ENCODE measurements at regions not wholly inside any gene's neighbourhood (a gene's known extent, or its start where the extent isn't known, plus 50 kb on each side); places are given as distances from the start of the nearest gene placed in this dataset.

GRCh38 chr19:31988256-31988655 is 357.2 kb upstream of the ZNF507 start:
- Mint-ChIP-seq H3K4me1 (no peaks in the 10 kb centered on the region), H3K36me3 (no peaks in the 10 kb centered on the region), H3K27ac (no peak overlapping the region), H3K9me3 (peaks cover 2% of the 10 kb centered on the region), H3K4me3 (no peak overlapping the region), H3K27me3 (no peaks in the 10 kb centered on the region)
- DNase-seq: no peak

GRCh38 chr19:31991984-31992655 is 353.3 kb upstream of the ZNF507 start:
- no peaks in the 10 kb centered on the region for H3K36me3 Mint-ChIP-seq

GRCh38 chr19:31992750-31993149 is 352.7 kb upstream of the ZNF507 start:
- Mint-ChIP-seq H3K36me3 (no peaks in the 10 kb centered on the region), H3K9me3 (peaks cover 4% of the 10 kb centered on the region), H3K27me3 (no peaks in the 10 kb centered on the region), H3K4me3 (no peak overlapping the region), H3K4me1 (no peaks in the 10 kb centered on the region), H3K27ac (no peak overlapping the region)
- no peak for DNase-seq

More at GRCh38 chr19:31991984-31992655, 353.3 kb upstream of the ZNF507 start:
- no peak overlapping the region for H3K27ac Mint-ChIP-seq
- no peak for DNase-seq
- H3K9me3 Mint-ChIP-seq: peaks cover 1% of the 10 kb centered on the region
- no peaks in the 10 kb centered on the region for H3K27me3 Mint-ChIP-seq
- no peaks in the 10 kb centered on the region for H3K4me1 Mint-ChIP-seq
- H3K4me3 Mint-ChIP-seq: no peak overlapping the region

GRCh38 chr19:31995546-31995945 is 349.9 kb upstream of the ZNF507 start:
- Mint-ChIP-seq H3K36me3 (no peaks in the 10 kb centered on the region), H3K27me3 (no peaks in the 10 kb centered on the region), H3K27ac (no peak overlapping the region), H3K9me3 (peaks cover 4% of the 10 kb centered on the region), H3K4me3 (no peak overlapping the region), H3K4me1 (no peaks in the 10 kb centered on the region)
- no peak for DNase-seq

- no peak overlapping the region for H3K4me3 Mint-ChIP-seq
- H3K36me3 Mint-ChIP-seq: no peaks in the 10 kb centered on the region
- H3K4me1 Mint-ChIP-seq: no peaks in the 10 kb centered on the region
- no peak for DNase-seq
- H3K27ac Mint-ChIP-seq: no peak overlapping the region
- no peaks in the 10 kb centered on the region for H3K27me3 Mint-ChIP-seq
- H3K9me3 Mint-ChIP-seq: no peaks in the 10 kb centered on the region
Observed at GRCh38 chr19:32010071-32010470, 335.3 kb upstream of the ZNF507 start.

- Mint-ChIP-seq H3K4me1 (no peaks in the 10 kb centered on the region), H3K9me3 (no peaks in the 10 kb centered on the region), H3K27ac (no peak overlapping the region), H3K27me3 (no peaks in the 10 kb centered on the region), H3K36me3 (no peaks in the 10 kb centered on the region), H3K4me3 (no peak overlapping the region)
- no peak for DNase-seq
Observed at GRCh38 chr19:32012206-32012605, 333.2 kb upstream of the ZNF507 start.

- no peak for DNase-seq
- Mint-ChIP-seq H3K27ac (no peak overlapping the region), H3K4me3 (no peak overlapping the region), H3K4me1 (no peaks in the 10 kb centered on the region), H3K36me3 (no peaks in the 10 kb centered on the region), H3K9me3 (no peaks in the 10 kb centered on the region), H3K27me3 (no peaks in the 10 kb centered on the region)
Observed at GRCh38 chr19:32012886-32013631, 332.4 kb upstream of the ZNF507 start.

GRCh38 chr19:32017176-32017953 is 328.0 kb upstream of the ZNF507 start:
- H3K4me1 Mint-ChIP-seq: no peaks in the 10 kb centered on the region
- DNase-seq: no peak
- no peaks in the 10 kb centered on the region for H3K27me3 Mint-ChIP-seq
- no peaks in the 10 kb centered on the region for H3K36me3 Mint-ChIP-seq
- no peak overlapping the region for H3K4me3 Mint-ChIP-seq
- no peak overlapping the region for H3K27ac Mint-ChIP-seq
- no peaks in the 10 kb centered on the region for H3K9me3 Mint-ChIP-seq

GRCh38 chr19:32018014-32018413 is 327.4 kb upstream of the ZNF507 start:
- H3K27me3 Mint-ChIP-seq: no peaks in the 10 kb centered on the region
- H3K4me3 Mint-ChIP-seq: no peak overlapping the region
- H3K4me1 Mint-ChIP-seq: no peaks in the 10 kb centered on the region
- no peaks in the 10 kb centered on the region for H3K36me3 Mint-ChIP-seq
- H3K9me3 Mint-ChIP-seq: no peaks in the 10 kb centered on the region
- no peak for DNase-seq
- H3K27ac Mint-ChIP-seq: no peak overlapping the region

- H3K27me3 Mint-ChIP-seq: no peaks in the 10 kb centered on the region
- H3K4me1 Mint-ChIP-seq: no peaks in the 10 kb centered on the region
- H3K4me3 Mint-ChIP-seq: no peak overlapping the region
- peaks cover under 1% of the 10 kb centered on the region for H3K9me3 Mint-ChIP-seq
- H3K27ac Mint-ChIP-seq: no peak overlapping the region
- H3K36me3 Mint-ChIP-seq: no peaks in the 10 kb centered on the region
- DNase-seq: no peak
Observed at GRCh38 chr19:32020538-32020937, 324.9 kb upstream of the ZNF507 start.

- Mint-ChIP-seq H3K27me3 (no peaks in the 10 kb centered on the region), H3K4me1 (no peaks in the 10 kb centered on the region), H3K36me3 (no peaks in the 10 kb centered on the region), H3K9me3 (peaks cover 1% of the 10 kb centered on the region), H3K27ac (no peak overlapping the region), H3K4me3 (no peak overlapping the region)
- no peak for DNase-seq
Observed at GRCh38 chr19:32022044-32022640, 323.3 kb upstream of the ZNF507 start.

GRCh38 chr19:32022731-32023563 is 322.5 kb upstream of the ZNF507 start:
- Mint-ChIP-seq H3K27me3 (no peaks in the 10 kb centered on the region), H3K4me1 (no peaks in the 10 kb centered on the region), H3K36me3 (no peaks in the 10 kb centered on the region)

GRCh38 chr19:32023564-32023832 is 321.9 kb upstream of the ZNF507 start:
- no peak overlapping the region for H3K4me3 Mint-ChIP-seq
- H3K36me3 Mint-ChIP-seq: no peaks in the 10 kb centered on the region
- H3K27ac Mint-ChIP-seq: no peak overlapping the region
- H3K4me1 Mint-ChIP-seq: no peaks in the 10 kb centered on the region
- no peaks in the 10 kb centered on the region for H3K27me3 Mint-ChIP-seq
- no peak for DNase-seq
- peaks cover 1% of the 10 kb centered on the region for H3K9me3 Mint-ChIP-seq

More at GRCh38 chr19:32022731-32023563, 322.5 kb upstream of the ZNF507 start:
- H3K27ac Mint-ChIP-seq: no peak overlapping the region
- H3K9me3 Mint-ChIP-seq: peaks cover 1% of the 10 kb centered on the region
- DNase-seq: no peak
- H3K4me3 Mint-ChIP-seq: no peak overlapping the region

- DNase-seq: no peak
- Mint-ChIP-seq H3K4me3 (no peak overlapping the region), H3K27ac (no peak overlapping the region), H3K4me1 (no peaks in the 10 kb centered on the region), H3K9me3 (peaks cover 1% of the 10 kb centered on the region), H3K36me3 (no peaks in the 10 kb centered on the region), H3K27me3 (no peaks in the 10 kb centered on the region)
Observed at GRCh38 chr19:32029235-32029634, 316.2 kb upstream of the ZNF507 start.
